BJ (cell line): ENCODE measurements at regions not wholly inside any gene's neighbourhood (a gene's known extent, or its start where the extent isn't known, plus 50 kb on each side); places are given as distances from the start of the nearest gene placed in this dataset.

Experiments
- CTCF ChIA-PET: fragments of 350-600 bp; formaldehyde crosslinking; extraction: SDS; loops from one replicate; lab custom pipeline; 2021; ENCODE audit warnings: antibody characterized with exemption, inconsistent platforms; lab: Yijun Ruan, JAX
- POLR2A ChIA-PET: fragments of 300-600 bp; sonication (Branson Sonifier 250); formaldehyde crosslinking; extraction: SDS; loops from one replicate; lab custom pipeline; 2021; ENCODE audit warnings: antibody characterized with exemption; lab: Charles Lee
- DNase-seq: peaks from one replicate; pipeline ENCODE4 v3.0.0-alpha.2; 2011; ENCODE audit warnings: low read depth
- H3K27me3 ChIP-seq: 2 replicates; pipeline ENCODE4 v1.6.0; 2011; ENCODE audit warnings: low read length; ENCODE audit not compliant: control insufficient read depth, insufficient read depth
- H3K36me3 ChIP-seq: 2 replicates; pipeline ENCODE4 v1.5.1; 2011; ENCODE audit warnings: low read length; ENCODE audit not compliant: control insufficient read depth, insufficient read depth
- H3K4me3 ChIP-seq: 2 replicates; pipeline ENCODE4 v1.5.1; 2011; ENCODE audit warnings: low read depth, mild to moderate bottlenecking, control low read depth, low read length
- TF ChIP-seq, protein P1 (sequence below): IDR thresholded peaks from 2 replicates; pipeline ENCODE4 v1.5.1; 2011; ENCODE audit warnings: low read depth, mild to moderate bottlenecking, control low read depth, inconsistent platforms, low read length, moderate library complexity; ENCODE audit not compliant: insufficient read depth

DNA sequence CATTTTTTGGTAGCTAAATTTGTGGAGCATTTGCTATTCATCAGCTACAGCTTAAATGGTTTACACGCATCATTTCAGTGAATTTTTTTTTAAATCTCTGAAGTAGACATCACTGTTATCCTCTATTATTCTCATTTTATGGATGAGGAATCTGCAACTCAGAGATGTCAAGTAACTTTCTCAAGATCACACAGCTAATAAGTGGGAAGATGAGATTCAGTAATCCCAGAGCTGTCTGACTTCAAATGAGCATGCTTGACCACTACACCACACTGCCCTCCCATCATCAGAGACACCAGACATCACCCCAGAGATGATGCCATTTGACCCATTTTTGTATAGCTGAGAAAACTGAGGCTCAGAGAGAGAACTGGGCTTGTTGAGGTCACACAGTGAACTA lies 116.4 kb downstream of the RRAGC start:
- POLR2A ChIA-PET = no interaction called here
- Histone ChIP-seq H3K4me3 (no peak overlapping the region), H3K36me3 (no peaks in the 10 kb centered on the region), H3K27me3 (no peaks in the 10 kb centered on the region)
- TF ChIP-seq, protein P1, sequence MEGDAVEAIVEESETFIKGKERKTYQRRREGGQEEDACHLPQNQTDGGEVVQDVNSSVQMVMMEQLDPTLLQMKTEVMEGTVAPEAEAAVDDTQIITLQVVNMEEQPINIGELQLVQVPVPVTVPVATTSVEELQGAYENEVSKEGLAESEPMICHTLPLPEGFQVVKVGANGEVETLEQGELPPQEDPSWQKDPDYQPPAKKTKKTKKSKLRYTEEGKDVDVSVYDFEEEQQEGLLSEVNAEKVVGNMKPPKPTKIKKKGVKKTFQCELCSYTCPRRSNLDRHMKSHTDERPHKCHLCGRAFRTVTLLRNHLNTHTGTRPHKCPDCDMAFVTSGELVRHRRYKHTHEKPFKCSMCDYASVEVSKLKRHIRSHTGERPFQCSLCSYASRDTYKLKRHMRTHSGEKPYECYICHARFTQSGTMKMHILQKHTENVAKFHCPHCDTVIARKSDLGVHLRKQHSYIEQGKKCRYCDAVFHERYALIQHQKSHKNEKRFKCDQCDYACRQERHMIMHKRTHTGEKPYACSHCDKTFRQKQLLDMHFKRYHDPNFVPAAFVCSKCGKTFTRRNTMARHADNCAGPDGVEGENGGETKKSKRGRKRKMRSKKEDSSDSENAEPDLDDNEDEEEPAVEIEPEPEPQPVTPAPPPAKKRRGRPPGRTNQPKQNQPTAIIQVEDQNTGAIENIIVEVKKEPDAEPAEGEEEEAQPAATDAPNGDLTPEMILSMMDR = no peak
- no peak for DNase-seq
- CTCF ChIA-PET = no interaction called here

GRCh38 chr1:38741341-38741740 lies 118.2 kb downstream of the RRAGC start:
- Histone ChIP-seq H3K36me3 (no peaks in the 10 kb centered on the region), H3K27me3 (no peaks in the 10 kb centered on the region), H3K4me3 (no peak overlapping the region)
- TF ChIP-seq, protein P1 = no peak
- CTCF ChIA-PET = no interaction called here
- POLR2A ChIA-PET = no interaction called here
- no peak for DNase-seq

GRCh38 chr1:38740487-38740886 lies 119.1 kb downstream of the RRAGC start:
- H3K4me3 ChIP-seq = no peak overlapping the region
- ChIA-PET POLR2A (no interaction called here), CTCF (interaction anchor here (1.0 kb wide), 1 partner anchor 22 kb away, joined by 3 read pairs; no protein-coding TSS in a partner anchor)
- H3K36me3 ChIP-seq = no peaks in the 10 kb centered on the region
- no peak for DNase-seq
- TF ChIP-seq, protein P1 = no peak
- no peaks in the 10 kb centered on the region for H3K27me3 ChIP-seq

DNA sequence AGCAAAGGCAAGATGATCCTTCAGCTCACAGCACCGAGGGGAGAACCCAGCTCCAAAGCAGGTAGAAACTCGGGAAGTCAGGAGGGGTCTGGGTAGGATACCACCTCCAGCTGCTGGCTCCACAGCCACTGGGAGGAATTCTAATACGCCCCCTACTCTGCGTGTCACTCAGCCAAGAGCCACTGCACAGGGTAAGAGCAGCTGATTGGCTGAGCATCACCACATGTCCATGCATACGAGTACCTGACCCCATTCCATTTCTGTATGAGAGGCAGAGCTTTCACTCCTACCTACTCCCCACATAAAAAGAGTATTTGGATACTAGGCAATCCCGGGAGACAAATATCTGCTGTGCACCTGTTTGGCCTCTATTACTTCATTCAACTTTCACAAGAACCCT lies 121.4 kb downstream of the RRAGC start:
- Histone ChIP-seq H3K27me3 (no peaks in the 10 kb centered on the region), H3K4me3 (no peak overlapping the region), H3K36me3 (no peaks in the 10 kb centered on the region)
- ChIA-PET CTCF (interaction anchor here (1.6 kb wide), 1 partner anchor 13 kb away, joined by 3 read pairs; no protein-coding TSS in a partner anchor), POLR2A (no interaction called here)
- no peak for DNase-seq
- TF ChIP-seq, protein P1 = no peak

DNA sequence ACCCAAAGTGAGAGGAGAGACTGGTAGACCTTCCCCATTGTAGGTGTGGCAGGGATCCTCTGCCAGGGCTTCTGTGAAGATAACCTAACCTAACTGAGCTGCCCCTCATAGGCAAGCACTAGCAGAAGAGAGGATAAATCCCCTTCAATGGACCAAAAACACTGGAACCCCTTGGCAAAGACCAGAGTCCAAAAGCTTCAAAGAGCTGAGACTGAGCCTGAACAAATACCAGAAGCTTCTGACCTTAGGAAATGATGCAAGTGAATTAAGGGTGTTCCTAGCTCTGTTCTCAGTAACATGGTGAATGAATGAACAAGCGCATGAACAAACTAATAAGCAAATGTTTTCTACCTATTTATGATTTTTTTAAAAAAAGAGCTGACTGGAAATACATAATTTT lies 123.2 kb downstream of the RRAGC start:
- ChIA-PET CTCF (interaction anchor here (1.6 kb wide), 1 partner anchor 12 kb away, joined by 3 read pairs; no protein-coding TSS in a partner anchor), POLR2A (no interaction called here)
- no peaks in the 10 kb centered on the region for H3K27me3 ChIP-seq
- H3K36me3 ChIP-seq = no peaks in the 10 kb centered on the region
- TF ChIP-seq, protein P1 = no peak
- no peak for DNase-seq
- no peak overlapping the region for H3K4me3 ChIP-seq
